ENCODE measurements at regions not wholly inside any gene's neighbourhood (a gene's known extent, or its start where the extent isn't known, plus 50 kb on each side); places are given as distances from the start of the nearest gene placed in this dataset.

- TF ChIP-seq POLR2A (IDR thresholded peaks at IDR 0.05; ENCODE audit: low read length): no peak
- no peak for TF ChIP-seq GATA1 (IDR thresholded peaks at IDR 0.05; ENCODE audit: low read depth, low read length)
Measured at GRCh38 chr5:125370461-125371205, 624.2 kb upstream of the ZNF608 start.

Data from erythroblast (primary cell).